Activated B cell treated with CpG ODN at 0.5 μM for 24 hours (primary cell): ENCODE measurements at regions not wholly inside any gene's neighbourhood (a gene's known extent, or its start where the extent isn't known, plus 50 kb on each side); places are given as distances from the start of the nearest gene placed in this dataset.

Experiments used
- ATAC-seq: fragments of 200-7000 bp; cut with Tn5 transposase; one replicate; pipeline ENCODE4 v1.10.0; 2021; ENCODE audit warnings: low read depth, mild to moderate bottlenecking, moderate library complexity
- CTCF ChIA-PET: fragments of 350-600 bp; sonication (Branson Sonifier 250); formaldehyde crosslinking; loops from one replicate; lab custom pipeline; 2021; ENCODE audit warnings: antibody characterized with exemption; lab: Charles Lee
- POLR2A ChIA-PET: fragments of 350-600 bp; sonication (Branson Sonifier 250); formaldehyde crosslinking; loops from one replicate; lab custom pipeline; 2021; ENCODE audit warnings: antibody characterized with exemption; lab: Charles Lee
- DNase-seq: peaks from one replicate; pipeline ENCODE4 v3.0.0; 2022
- H3K27ac Mint-ChIP-seq: one replicate; pipeline ENCODE4 v1.8.0; 2020; ENCODE audit warnings: mixed read lengths
- H3K27me3 Mint-ChIP-seq: one replicate; pipeline ENCODE4 v1.8.0; 2021; ENCODE audit warnings: mixed read lengths
- H3K36me3 Mint-ChIP-seq: one replicate; pipeline ENCODE4 v1.8.0; 2021; ENCODE audit warnings: low read depth, mixed read lengths
- H3K4me1 Mint-ChIP-seq: one replicate; pipeline ENCODE4 v1.8.0; 2021; ENCODE audit warnings: mixed read lengths
- H3K4me3 Mint-ChIP-seq: one replicate; pipeline ENCODE4 v1.8.0; 2020; ENCODE audit warnings: mild to moderate bottlenecking, mixed read lengths
- H3K9me3 Mint-ChIP-seq: one replicate; pipeline ENCODE4 v1.8.0; 2020; ENCODE audit warnings: mixed read lengths
- intact Hi-C: fragments of 100-400 bp; cut with micrococcal nuclease; formaldehyde crosslinking; loops from one replicate; pipeline ENCODE4 v1.15.1; 2024
- TF ChIP-seq, protein P1 (sequence below): fragments of 200-600 bp; IDR thresholded peaks from one replicate; pipeline ENCODE4 v1.8.0; 2022; ENCODE audit warnings: antibody characterized with exemption, mild to moderate bottlenecking

DNA sequence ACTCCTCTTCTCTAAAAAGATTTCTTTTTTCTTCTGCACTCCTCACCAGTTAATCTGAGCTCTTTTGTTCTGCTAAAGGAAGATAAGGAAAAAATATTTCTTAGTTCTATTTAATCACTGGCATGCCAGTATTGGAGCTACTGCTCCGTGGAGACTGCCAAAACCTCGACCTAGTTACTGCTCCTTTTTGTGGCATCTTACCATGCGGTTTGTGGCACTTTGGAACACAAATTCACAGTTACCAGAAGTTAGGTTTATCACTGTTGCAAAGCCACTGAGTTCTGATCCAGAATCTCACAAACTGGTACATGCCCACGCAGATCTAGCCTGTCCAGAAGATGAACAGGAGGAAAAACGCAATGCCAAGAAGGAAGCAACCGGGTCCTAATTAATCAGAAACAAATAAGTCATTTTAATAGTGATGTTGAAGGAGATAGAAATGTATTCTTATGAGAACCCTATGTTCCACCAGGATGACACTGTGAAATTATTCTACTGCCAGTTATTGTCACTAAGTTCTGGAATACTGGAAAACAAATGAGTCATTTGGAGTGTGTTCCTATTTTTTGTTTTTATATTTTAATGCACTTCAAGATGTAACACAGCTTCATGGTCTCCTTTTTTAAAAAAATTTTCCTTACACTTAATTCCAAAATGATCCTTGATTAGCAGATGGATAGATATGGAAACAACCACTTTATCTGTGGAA is 106.7 kb upstream of the GK2 start:
- Mint-ChIP-seq H3K27ac (no peak overlapping the region), H3K4me3 (no peak overlapping the region), H3K9me3 (no peaks in the 10 kb centered on the region), H3K36me3 (no peaks in the 10 kb centered on the region), H3K27me3 (no peaks in the 10 kb centered on the region), H3K4me1 (no peaks in the 10 kb centered on the region)
- TF ChIP-seq, protein P1, sequence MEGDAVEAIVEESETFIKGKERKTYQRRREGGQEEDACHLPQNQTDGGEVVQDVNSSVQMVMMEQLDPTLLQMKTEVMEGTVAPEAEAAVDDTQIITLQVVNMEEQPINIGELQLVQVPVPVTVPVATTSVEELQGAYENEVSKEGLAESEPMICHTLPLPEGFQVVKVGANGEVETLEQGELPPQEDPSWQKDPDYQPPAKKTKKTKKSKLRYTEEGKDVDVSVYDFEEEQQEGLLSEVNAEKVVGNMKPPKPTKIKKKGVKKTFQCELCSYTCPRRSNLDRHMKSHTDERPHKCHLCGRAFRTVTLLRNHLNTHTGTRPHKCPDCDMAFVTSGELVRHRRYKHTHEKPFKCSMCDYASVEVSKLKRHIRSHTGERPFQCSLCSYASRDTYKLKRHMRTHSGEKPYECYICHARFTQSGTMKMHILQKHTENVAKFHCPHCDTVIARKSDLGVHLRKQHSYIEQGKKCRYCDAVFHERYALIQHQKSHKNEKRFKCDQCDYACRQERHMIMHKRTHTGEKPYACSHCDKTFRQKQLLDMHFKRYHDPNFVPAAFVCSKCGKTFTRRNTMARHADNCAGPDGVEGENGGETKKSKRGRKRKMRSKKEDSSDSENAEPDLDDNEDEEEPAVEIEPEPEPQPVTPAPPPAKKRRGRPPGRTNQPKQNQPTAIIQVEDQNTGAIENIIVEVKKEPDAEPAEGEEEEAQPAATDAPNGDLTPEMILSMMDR, result no peak
- intact Hi-C loops, result no loop called here
- POLR2A ChIA-PET, result no interaction called here
- ATAC-seq (no peak), DNase-seq (no peak)
- CTCF ChIA-PET, result no interaction called here

DNA sequence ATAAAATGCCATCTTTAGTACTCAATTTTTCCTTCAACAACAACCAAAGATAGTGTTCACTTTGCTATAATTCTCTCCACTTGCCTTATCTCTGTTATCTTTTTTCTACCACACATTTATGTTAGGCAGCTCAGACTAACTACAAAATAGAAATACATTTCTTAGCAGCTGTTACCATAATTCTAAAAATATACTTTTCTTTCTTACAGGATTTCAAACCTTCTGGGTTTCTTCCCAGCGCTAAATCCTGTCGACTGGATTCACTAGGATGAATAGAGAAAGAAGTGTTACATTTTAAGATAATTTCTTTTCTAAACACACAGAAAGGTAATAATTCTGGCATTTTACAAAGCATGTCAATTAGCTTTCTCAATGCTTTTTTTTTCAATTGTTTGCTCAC is 105.5 kb upstream of the GK2 start:
- intact Hi-C loops, result no loop called here
- H3K36me3 Mint-ChIP-seq, result no peaks in the 10 kb centered on the region
- no peak for DNase-seq
- ChIA-PET POLR2A (no interaction called here), CTCF (interaction anchor here (0.6 kb wide), 1 partner anchor 1924 kb away, joined by 3 read pairs; no protein-coding TSS in a partner anchor)
- H3K4me1 Mint-ChIP-seq, result no peaks in the 10 kb centered on the region
- H3K9me3 Mint-ChIP-seq, result no peaks in the 10 kb centered on the region
- TF ChIP-seq, protein P1, result no peak
- H3K4me3 Mint-ChIP-seq, result no peak overlapping the region
- no peak for ATAC-seq
- no peak overlapping the region for H3K27ac Mint-ChIP-seq
- H3K27me3 Mint-ChIP-seq, result no peaks in the 10 kb centered on the region

DNA sequence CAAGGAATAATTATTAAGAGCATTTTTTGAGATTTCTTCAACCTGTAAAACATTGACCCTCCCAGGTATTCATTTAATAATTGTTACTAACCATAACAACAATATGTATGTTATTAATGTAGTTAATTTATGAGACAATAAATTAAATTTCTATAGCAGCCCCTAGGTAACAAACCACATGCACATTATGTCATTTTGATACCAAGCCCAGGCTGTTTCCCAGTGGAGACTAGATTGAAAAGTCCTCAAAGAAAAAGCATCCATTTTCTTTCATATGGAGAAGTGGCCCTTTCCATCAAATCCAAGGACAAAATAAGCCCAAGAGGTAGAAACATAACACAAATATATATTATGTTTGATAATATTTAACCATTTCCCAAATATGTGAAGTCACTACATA is 104.3 kb upstream of the GK2 start:
- no peak overlapping the region for H3K4me3 Mint-ChIP-seq
- TF ChIP-seq, protein P1, result no peak
- no peaks in the 10 kb centered on the region for H3K4me1 Mint-ChIP-seq
- DNase-seq (no peak), ATAC-seq (no peak)
- CTCF ChIA-PET, result no interaction called here
- no peak overlapping the region for H3K27ac Mint-ChIP-seq
- POLR2A ChIA-PET, result no interaction called here
- H3K27me3 Mint-ChIP-seq, result no peaks in the 10 kb centered on the region
- no peaks in the 10 kb centered on the region for H3K36me3 Mint-ChIP-seq
- no peaks in the 10 kb centered on the region for H3K9me3 Mint-ChIP-seq
- intact Hi-C loops, result no loop called here

DNA sequence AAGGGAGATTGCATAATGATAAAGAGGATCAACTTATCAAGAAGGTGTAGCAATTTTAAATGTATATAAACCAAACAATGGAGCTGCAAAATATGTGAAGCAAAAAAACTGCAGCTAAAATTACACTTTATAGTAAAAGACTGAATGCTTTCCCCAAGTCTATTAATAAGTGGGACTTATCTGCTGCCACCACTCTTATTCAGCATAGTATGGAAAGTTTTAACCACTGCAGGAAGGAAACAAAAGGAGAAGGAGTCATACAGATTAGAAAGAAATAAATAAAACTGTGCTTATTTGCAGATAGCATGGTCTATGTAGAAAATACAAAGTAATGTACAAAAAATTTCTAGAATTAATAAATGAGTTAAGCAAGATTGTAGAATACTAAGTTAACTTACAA is 94.1 kb upstream of the GK2 start:
- Mint-ChIP-seq H3K4me1 (peaks cover 2% of the 10 kb centered on the region), H3K4me3 (no peak overlapping the region)
- CTCF ChIA-PET, result no interaction called here

DNA sequence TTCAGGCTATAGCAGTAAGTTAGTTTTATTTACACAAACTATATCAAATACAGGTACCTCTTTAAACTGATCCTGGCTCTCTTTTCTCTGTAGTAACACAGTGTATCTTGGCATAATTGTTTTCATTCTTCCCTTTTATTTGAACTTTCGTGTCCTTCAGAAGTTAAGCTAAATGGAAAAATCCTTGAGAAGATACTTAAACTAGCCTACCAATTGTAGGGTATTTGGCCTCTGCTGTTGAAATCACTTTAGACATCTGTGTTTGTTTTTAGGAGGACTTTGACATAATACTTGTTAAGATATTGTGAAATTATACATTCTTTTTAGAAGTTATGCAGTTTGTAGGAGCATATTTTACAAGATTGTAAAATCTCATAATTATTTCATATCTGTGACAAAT is 90.3 kb upstream of the GK2 start:
- intact Hi-C loops, result no loop called here
- H3K36me3 Mint-ChIP-seq, result no peaks in the 10 kb centered on the region
- H3K9me3 Mint-ChIP-seq, result no peaks in the 10 kb centered on the region
- H3K27me3 Mint-ChIP-seq, result peaks cover 4% of the 10 kb centered on the region
- DNase-seq (no peak), ATAC-seq (no peak)
- H3K4me1 Mint-ChIP-seq, result no peaks in the 10 kb centered on the region
- ChIA-PET CTCF (no interaction called here), POLR2A (no interaction called here)
- no peak overlapping the region for H3K4me3 Mint-ChIP-seq
- no peak overlapping the region for H3K27ac Mint-ChIP-seq
- TF ChIP-seq, protein P1, result no peak

More for the DNA sequence above, 94.1 kb upstream of the GK2 start:
- intact Hi-C loops, result no loop called here
- POLR2A ChIA-PET, result no interaction called here
- no peaks in the 10 kb centered on the region for H3K36me3 Mint-ChIP-seq
- no peaks in the 10 kb centered on the region for H3K27me3 Mint-ChIP-seq
- no peaks in the 10 kb centered on the region for H3K9me3 Mint-ChIP-seq
- no peak overlapping the region for H3K27ac Mint-ChIP-seq
- no peak for DNase-seq
- TF ChIP-seq, protein P1, result no peak
- no peak for ATAC-seq
